ENCODE measurements at regions not wholly inside any gene's neighbourhood (a gene's known extent, or its start where the extent isn't known, plus 50 kb on each side); places are given as distances from the start of the nearest gene placed in this dataset.

GRCh38 chr21:27143476-27143875 is 176.6 kb upstream of the ADAMTS5 start:
- DNase-seq (ENCODE audit: low read depth in 3 of 3), result no peak

GRCh38 chr21:27139526-27139925 is 172.6 kb upstream of the ADAMTS5 start:
- no peak for DNase-seq (ENCODE audit: low read depth in 3 of 3)

GRCh38 chr21:27134516-27134915 is 167.6 kb upstream of the ADAMTS5 start:
- DNase-seq (ENCODE audit: low read depth in 3 of 3), result no peak

GRCh38 chr21:27132266-27132665 is 165.4 kb upstream of the ADAMTS5 start:
- no peak for DNase-seq (ENCODE audit: low read depth in 3 of 3)

- no peak for DNase-seq (ENCODE audit: low read depth in 3 of 3)
Measured at GRCh38 chr21:27130154-27130553, 163.3 kb upstream of the ADAMTS5 start.

GRCh38 chr21:27129694-27130093 is 162.8 kb upstream of the ADAMTS5 start:
- DNase-seq (ENCODE audit: low read depth in 3 of 3), result no peak

- no peak for DNase-seq (ENCODE audit: low read depth in 3 of 3)
Measured at GRCh38 chr21:27129215-27129614, 162.3 kb upstream of the ADAMTS5 start.

- no peak for DNase-seq (ENCODE audit: low read depth in 3 of 3)
Measured at GRCh38 chr21:27126140-27126539, 159.3 kb upstream of the ADAMTS5 start.

- DNase-seq (ENCODE audit: low read depth in 3 of 3), result no peak
Measured at GRCh38 chr21:27122686-27123085, 155.8 kb upstream of the ADAMTS5 start.

- DNase-seq (ENCODE audit: low read depth in 3 of 3), result no peak
Measured at GRCh38 chr21:27114111-27114510, 147.2 kb upstream of the ADAMTS5 start.

- no peak for DNase-seq (ENCODE audit: low read depth in 3 of 3)
Measured at GRCh38 chr21:27112186-27112585, 145.3 kb upstream of the ADAMTS5 start.

GRCh38 chr21:27110956-27111355 is 144.1 kb upstream of the ADAMTS5 start:
- no peak for DNase-seq (ENCODE audit: low read depth in 3 of 3)

GRCh38 chr21:27108701-27109100 is 141.8 kb upstream of the ADAMTS5 start:
- DNase-seq (ENCODE audit: low read depth in 3 of 3), result no peak

GRCh38 chr21:27108228-27108627 is 141.3 kb upstream of the ADAMTS5 start:
- DNase-seq (ENCODE audit: low read depth in 3 of 3), result no peak

GRCh38 chr21:27104846-27105431 is 138.1 kb upstream of the ADAMTS5 start:
- DNase-seq (ENCODE audit: low read depth in 3 of 3), result no peak

GRCh38 chr21:27103768-27104167 is 136.9 kb upstream of the ADAMTS5 start:
- no peak for DNase-seq (ENCODE audit: low read depth in 3 of 3)

- DNase-seq (ENCODE audit: low read depth in 3 of 3), result no peak
Measured at GRCh38 chr21:27101523-27101922, 134.6 kb upstream of the ADAMTS5 start.

GRCh38 chr21:27094184-27094948 is 127.5 kb upstream of the ADAMTS5 start:
- DNase-seq (ENCODE audit: low read depth in 3 of 3), result no peak

- no peak for DNase-seq (ENCODE audit: low read depth in 3 of 3)
Measured at GRCh38 chr21:27086630-27087029, 119.7 kb upstream of the ADAMTS5 start.

GRCh38 chr21:27086186-27086585 is 119.3 kb upstream of the ADAMTS5 start:
- no peak for DNase-seq (ENCODE audit: low read depth in 3 of 3)

- DNase-seq (ENCODE audit: low read depth in 3 of 3), result no peak
Measured at GRCh38 chr21:27085387-27085786, 118.5 kb upstream of the ADAMTS5 start.

- no peak for DNase-seq (ENCODE audit: low read depth in 3 of 3)
Measured at GRCh38 chr21:27083144-27083543, 116.3 kb upstream of the ADAMTS5 start.

GRCh38 chr21:27082431-27083010 is 115.6 kb upstream of the ADAMTS5 start:
- no peak for DNase-seq (ENCODE audit: low read depth in 3 of 3)
